ENCODE measurements at regions not wholly inside any gene's neighbourhood (a gene's known extent, or its start where the extent isn't known, plus 50 kb on each side); places are given as distances from the start of the nearest gene placed in this dataset.
"Not testable (repeated sequence)": the region's sequence is repeated elsewhere in the genome, so short reads cannot be mapped to it uniquely, and the experiment has no call there.

DNA sequence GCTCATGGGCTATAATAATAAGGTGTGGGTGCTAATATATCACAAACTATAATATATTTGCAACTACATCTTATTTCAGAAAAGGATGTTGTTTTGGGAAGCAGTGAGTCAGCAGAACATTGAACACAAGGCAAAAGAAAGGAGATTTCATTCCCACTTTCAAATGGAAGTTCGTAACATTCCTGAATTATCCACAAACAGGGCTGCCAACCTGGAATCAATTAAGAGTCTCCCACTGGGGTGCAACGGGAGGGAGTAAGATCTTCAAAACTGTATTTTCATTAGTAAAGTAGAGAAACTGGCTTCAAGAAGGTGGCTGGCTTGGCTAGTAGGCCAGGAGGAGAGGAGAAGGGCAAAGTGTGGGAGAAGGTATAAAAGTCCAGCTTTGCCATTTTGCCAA is 479.6 kb downstream of the CNTN3 start:
- no peak overlapping the region for H3K9ac ChIP-seq
- no peak overlapping the region for H3K27ac ChIP-seq
- H3K79me2 ChIP-seq (ENCODE audit: low read depth): no peaks in the 10 kb centered on the region
- no peaks in the 10 kb centered on the region for H3K27me3 ChIP-seq
- no peaks in the 10 kb centered on the region for H4K20me1 ChIP-seq (ENCODE audit: low read depth)
- peaks cover 3% of the 10 kb centered on the region for H3K27me3 Mint-ChIP-seq (ENCODE audit: insufficient read depth, low read depth)
- H3K27ac Mint-ChIP-seq: peak overlapping the region; percentile 10
- no peak overlapping the region for H2AFZ ChIP-seq (replicated peaks)
- no peak overlapping the region for H3K4me3 ChIP-seq
- H3K4me2 ChIP-seq: no peak overlapping the region
- no peaks in the 10 kb centered on the region for H3F3A ChIP-seq (ENCODE audit: low read depth)
- peaks cover 6% of the 10 kb centered on the region for H3K9me3 Mint-ChIP-seq
- no peaks in the 10 kb centered on the region for H3K36me3 ChIP-seq
- H3K4me1 Mint-ChIP-seq: peaks cover 7% of the 10 kb centered on the region
- H3K4me1 ChIP-seq: no peaks in the 10 kb centered on the region
- TF ChIP-seq, protein P1, sequence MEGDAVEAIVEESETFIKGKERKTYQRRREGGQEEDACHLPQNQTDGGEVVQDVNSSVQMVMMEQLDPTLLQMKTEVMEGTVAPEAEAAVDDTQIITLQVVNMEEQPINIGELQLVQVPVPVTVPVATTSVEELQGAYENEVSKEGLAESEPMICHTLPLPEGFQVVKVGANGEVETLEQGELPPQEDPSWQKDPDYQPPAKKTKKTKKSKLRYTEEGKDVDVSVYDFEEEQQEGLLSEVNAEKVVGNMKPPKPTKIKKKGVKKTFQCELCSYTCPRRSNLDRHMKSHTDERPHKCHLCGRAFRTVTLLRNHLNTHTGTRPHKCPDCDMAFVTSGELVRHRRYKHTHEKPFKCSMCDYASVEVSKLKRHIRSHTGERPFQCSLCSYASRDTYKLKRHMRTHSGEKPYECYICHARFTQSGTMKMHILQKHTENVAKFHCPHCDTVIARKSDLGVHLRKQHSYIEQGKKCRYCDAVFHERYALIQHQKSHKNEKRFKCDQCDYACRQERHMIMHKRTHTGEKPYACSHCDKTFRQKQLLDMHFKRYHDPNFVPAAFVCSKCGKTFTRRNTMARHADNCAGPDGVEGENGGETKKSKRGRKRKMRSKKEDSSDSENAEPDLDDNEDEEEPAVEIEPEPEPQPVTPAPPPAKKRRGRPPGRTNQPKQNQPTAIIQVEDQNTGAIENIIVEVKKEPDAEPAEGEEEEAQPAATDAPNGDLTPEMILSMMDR (IDR thresholded peaks at IDR 0.05): no peak
- TF ChIP-seq EZH2phosphoT487 (IDR thresholded peaks at IDR 0.05) (no peak), EZH2 (IDR thresholded peaks at IDR 0.05) (no peak)
- H3K4me3 Mint-ChIP-seq: no peak overlapping the region
- H3K36me3 Mint-ChIP-seq: no peaks in the 10 kb centered on the region
- H3K9me3 ChIP-seq (ENCODE audit: low read depth): no peaks in the 10 kb centered on the region
- DNase-seq (ENCODE audit: low spot score): no peak

DNA sequence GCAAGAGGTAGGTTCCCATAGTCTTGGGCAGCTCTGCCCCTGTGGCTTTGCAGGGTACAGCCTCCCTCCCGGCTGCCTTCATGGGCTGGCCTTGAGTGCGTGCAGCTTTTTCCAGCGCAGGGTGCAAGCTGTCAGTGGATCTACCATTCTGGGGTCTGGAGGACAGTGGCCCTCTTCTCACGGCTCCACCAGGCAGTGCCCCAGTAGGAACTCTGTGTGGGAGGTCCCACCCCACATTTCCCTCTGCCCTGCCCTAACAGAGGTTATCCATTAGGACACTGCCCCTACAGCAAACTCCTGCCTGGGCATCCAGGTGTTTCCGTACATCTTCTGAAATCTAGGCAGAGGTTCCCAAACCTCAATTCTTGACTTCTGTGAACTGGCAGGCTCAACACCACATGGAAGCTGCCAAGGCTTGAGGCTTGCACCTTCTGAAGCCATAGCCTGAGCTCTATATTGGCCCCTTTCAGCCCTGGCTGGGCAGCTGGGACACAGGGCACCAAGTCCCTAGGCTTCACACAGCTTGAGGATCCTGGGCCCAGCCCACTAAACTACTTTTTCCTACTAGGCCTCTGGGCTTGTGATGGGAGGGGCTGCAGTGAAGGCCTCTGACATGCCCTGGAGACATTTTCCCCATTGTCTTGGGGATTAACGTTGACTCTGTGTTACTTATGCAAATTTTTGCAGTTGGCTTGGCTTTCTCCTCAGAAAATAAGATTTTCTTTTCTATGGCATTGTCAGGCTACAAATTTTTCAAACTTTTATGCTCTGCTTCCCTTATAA is 482.7 kb downstream of the CNTN3 start:
- not testable (repeated sequence) for H2AFZ ChIP-seq (replicated peaks)

DNA sequence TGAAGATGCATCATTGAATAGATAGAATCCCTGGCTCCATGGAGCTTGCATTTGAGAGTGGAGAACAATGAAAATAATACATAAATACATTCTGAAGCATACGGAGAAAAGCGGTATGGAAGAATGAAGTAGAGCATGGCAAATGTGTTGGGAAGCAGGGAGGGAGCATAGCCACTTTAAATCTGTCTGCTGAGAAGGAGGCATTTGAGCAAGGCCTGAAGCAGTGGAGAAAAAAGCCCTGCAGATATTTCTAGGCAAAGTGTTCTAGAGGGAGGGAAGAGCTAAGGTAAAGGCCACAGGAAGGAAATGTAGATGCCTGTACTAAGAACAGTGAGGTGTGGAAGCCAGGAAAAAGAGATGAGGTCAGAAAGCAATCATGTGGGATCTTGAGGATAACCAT is 484.8 kb downstream of the CNTN3 start:
- Mint-ChIP-seq H3K4me3 (no peak overlapping the region), H3K36me3 (no peaks in the 10 kb centered on the region), H3K4me1 (peaks cover 7% of the 10 kb centered on the region), H3K27ac (no peak overlapping the region), H3K9me3 (peaks cover 9% of the 10 kb centered on the region), H3K27me3 (ENCODE audit: insufficient read depth, low read depth) (peaks cover 6% of the 10 kb centered on the region)
- Histone ChIP-seq H3K4me3 (no peak overlapping the region), H3K36me3 (no peaks in the 10 kb centered on the region), H3K27ac (no peak overlapping the region), H4K20me1 (ENCODE audit: low read depth) (no peaks in the 10 kb centered on the region), H3K9ac (no peak overlapping the region), H3K4me2 (no peak overlapping the region), H3K79me2 (ENCODE audit: low read depth) (no peaks in the 10 kb centered on the region), H3K4me1 (no peaks in the 10 kb centered on the region), H3K27me3 (no peaks in the 10 kb centered on the region), H3K9me3 (ENCODE audit: low read depth) (no peaks in the 10 kb centered on the region), H2AFZ (replicated peaks) (no peak overlapping the region), H3F3A (ENCODE audit: low read depth) (no peaks in the 10 kb centered on the region)
- TF ChIP-seq EZH2phosphoT487 (IDR thresholded peaks at IDR 0.05) (no peak), EZH2 (IDR thresholded peaks at IDR 0.05) (no peak)
- TF ChIP-seq, protein P1 (IDR thresholded peaks at IDR 0.05): no peak
- DNase-seq (ENCODE audit: low spot score): no peak

More for the DNA sequence above, 482.7 kb downstream of the CNTN3 start:
- H3K9me3 Mint-ChIP-seq; H3K4me2 ChIP-seq; H3K9me3 ChIP-seq (ENCODE audit: low read depth); H3K36me3 Mint-ChIP-seq; H3K4me1 ChIP-seq; H3K27me3 Mint-ChIP-seq (ENCODE audit: insufficient read depth, low read depth); H3K27me3 ChIP-seq; H3K4me1 Mint-ChIP-seq; H3K4me3 ChIP-seq; H3K4me3 Mint-ChIP-seq; H3F3A ChIP-seq (ENCODE audit: low read depth); H3K27ac ChIP-seq; H4K20me1 ChIP-seq (ENCODE audit: low read depth); H3K79me2 ChIP-seq (ENCODE audit: low read depth); H3K9ac ChIP-seq; H3K36me3 ChIP-seq: not testable (repeated sequence)
- DNase-seq (ENCODE audit: low spot score): peak; percentile 6
- peak overlapping the region; percentile 24 for H3K27ac Mint-ChIP-seq

DNA sequence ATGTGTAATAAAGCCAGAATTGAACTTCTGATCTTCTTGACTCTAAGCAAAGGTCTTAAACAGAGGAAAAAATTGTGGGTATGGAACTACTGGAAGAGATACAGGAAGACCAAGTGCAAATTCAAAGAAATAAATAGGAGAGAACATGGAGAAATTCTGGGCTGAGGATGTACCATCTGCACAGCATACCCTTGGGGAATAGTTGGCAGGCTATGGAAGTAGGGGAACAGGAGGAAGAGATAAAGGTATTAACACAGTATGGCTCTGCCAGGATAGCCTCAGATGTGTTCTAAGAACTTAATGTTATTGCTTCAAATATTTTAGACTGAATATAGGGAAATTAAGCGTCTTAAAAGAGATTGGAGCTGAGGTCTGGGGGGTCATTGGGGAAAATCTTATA is 485.4 kb downstream of the CNTN3 start:
- Histone ChIP-seq H3K27ac (no peak overlapping the region), H2AFZ (replicated peaks) (no peak overlapping the region), H3K27me3 (no peaks in the 10 kb centered on the region), H4K20me1 (ENCODE audit: low read depth) (no peaks in the 10 kb centered on the region), H3K36me3 (no peaks in the 10 kb centered on the region), H3K79me2 (ENCODE audit: low read depth) (no peaks in the 10 kb centered on the region), H3K4me2 (no peak overlapping the region), H3K9ac (no peak overlapping the region), H3K9me3 (ENCODE audit: low read depth) (no peaks in the 10 kb centered on the region), H3K4me1 (no peaks in the 10 kb centered on the region), H3K4me3 (no peak overlapping the region), H3F3A (ENCODE audit: low read depth) (no peaks in the 10 kb centered on the region)
- Mint-ChIP-seq H3K36me3 (no peaks in the 10 kb centered on the region), H3K4me3 (no peak overlapping the region), H3K27ac (no peak overlapping the region), H3K9me3 (peaks cover 9% of the 10 kb centered on the region), H3K4me1 (peaks cover 7% of the 10 kb centered on the region), H3K27me3 (ENCODE audit: insufficient read depth, low read depth) (peaks cover 6% of the 10 kb centered on the region)
- no peak for TF ChIP-seq EZH2phosphoT487 (IDR thresholded peaks at IDR 0.05)
- DNase-seq (ENCODE audit: low spot score): no peak

Measured in neural progenitor cell (in vitro differentiated cells).